Fibroblast of gingiva (primary cell): ENCODE measurements at regions not wholly inside any gene's neighbourhood (a gene's known extent, or its start where the extent isn't known, plus 50 kb on each side); places are given as distances from the start of the nearest gene placed in this dataset.
"Not testable (repeated sequence)": the region's sequence is repeated elsewhere in the genome, so short reads cannot be mapped to it uniquely, and the experiment has no call there.

Experiments used
- DNase-seq: peaks from one replicate; pipeline ENCODE4 v3.0.0-alpha.2; 2011; ENCODE audit warnings: low read depth

- no peak for DNase-seq
Measured at GRCh38 chr3:70738291-70738681, 425.8 kb upstream of the MDFIC2 start.

GRCh38 chr3:70737666-70738290, 425.3 kb upstream of the MDFIC2 start:
- no peak for DNase-seq

DNA sequence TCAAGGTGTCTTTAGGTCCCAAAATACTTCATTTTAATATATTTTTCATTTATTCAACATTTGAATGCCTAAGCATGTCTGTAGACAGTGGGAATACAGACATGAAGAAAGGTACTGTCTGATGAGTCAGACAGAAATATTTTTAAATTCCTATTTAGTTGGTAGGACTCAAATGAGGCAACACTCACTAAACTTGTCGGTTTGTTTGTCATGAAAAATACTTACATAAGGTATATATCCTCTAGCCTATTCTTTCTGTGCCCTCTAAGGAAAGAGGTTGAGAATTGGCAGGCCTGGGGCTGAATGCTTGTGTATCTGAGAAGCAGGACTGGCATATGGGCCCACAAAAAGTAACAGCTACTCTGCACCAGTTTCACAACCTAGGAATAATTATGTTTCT, 423.6 kb upstream of the MDFIC2 start:
- DNase-seq = no peak

- no peak for DNase-seq
Measured at GRCh38 chr3:70734756-70735155, 422.3 kb upstream of the MDFIC2 start.

GRCh38 chr3:70731046-70731445, 418.6 kb upstream of the MDFIC2 start:
- DNase-seq = no peak

GRCh38 chr3:70729845-70730244, 417.4 kb upstream of the MDFIC2 start:
- peak; percentile 47 for DNase-seq

DNA sequence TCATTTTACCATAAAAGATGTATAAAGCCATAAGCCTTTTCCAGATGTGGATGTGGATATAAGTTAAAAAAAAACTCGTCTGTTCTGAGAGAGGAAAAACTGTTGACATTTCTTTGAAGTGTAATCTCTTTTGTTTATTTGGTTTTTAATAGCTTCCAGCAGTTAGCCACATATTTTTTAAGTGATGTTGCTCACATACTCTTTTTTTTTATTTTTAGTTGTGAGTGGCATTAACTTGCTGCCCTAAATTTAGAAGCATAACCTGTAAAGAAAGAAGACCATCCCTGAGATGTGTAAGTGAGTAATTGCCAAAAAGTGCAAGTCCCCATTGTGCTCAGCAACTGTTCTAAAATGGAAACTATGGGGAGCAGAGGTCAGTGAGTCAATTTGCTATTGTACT, 415.9 kb upstream of the MDFIC2 start:
- DNase-seq = peak; percentile 44

- DNase-seq = peak; percentile 71
Measured at GRCh38 chr3:70726961-70727360, 414.5 kb upstream of the MDFIC2 start.

- DNase-seq = no peak
Measured at GRCh38 chr3:70726096-70726938, 413.9 kb upstream of the MDFIC2 start.

GRCh38 chr3:70722018-70722417, 409.6 kb upstream of the MDFIC2 start:
- DNase-seq = no peak

- DNase-seq = peak; percentile 49
Measured at GRCh38 chr3:70716832-70717231, 404.4 kb upstream of the MDFIC2 start.

GRCh38 chr3:70712449-70713082, 400.1 kb upstream of the MDFIC2 start:
- DNase-seq = no peak

DNA sequence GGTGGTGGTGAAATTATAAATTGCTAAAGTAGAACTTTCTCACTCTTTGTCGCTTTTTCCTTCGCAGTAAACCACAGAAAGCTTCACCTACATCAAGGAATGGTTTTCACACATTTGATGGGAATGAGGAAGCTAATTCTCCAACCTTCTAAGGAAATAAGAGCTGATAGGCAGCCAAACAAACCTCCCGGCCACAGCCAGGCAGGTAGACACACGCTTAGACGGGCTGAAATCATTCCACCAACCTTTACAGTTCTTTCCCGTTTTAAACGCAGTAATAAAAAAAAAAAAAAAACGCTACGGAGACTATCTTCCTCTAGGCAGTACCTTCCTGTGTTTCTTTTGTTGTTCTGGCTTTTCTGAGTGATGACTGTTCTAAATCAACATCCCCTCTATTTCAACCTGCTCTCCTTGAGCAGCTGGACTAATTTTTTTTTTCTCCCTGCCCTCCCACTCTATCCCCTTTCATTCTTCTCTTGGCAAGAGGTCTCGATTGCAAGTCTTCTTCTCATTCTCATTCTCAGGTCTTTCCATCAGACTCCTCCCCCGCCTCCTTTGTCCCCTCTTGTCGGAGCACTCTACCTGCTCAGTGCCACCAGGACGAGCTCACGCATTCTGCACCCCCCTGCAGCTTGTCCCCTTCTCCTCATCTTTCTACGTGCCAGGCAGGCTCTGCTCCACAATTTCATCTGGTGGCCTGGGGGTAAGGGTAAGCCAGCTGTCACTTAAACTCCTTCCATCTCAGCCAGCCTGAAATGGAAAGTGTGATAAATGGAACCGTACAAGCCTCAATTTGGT, 391.1 kb upstream of the MDFIC2 start:
- DNase-seq = no peak

DNA sequence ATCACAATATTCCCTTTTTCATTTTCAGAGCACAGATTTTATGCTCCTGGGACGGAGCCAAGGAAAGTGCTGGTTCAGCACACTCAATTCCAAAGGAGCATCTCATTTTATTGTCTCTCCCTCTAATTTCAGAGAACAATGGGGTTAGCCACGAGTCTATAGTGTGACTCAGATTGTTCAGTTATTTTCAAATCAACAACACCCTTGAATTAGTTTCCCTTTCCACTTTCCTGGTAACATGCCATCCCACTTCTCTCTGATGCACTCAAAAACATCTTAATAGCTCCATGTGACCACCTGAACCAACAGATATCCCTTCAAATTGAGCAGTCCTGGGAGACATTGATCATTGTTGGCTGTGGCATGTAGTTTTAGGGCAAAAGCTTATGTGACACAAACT, 389.7 kb upstream of the MDFIC2 start:
- no peak for DNase-seq

GRCh38 chr3:70684701-70685100, 372.3 kb upstream of the MDFIC2 start:
- DNase-seq = no peak

- DNase-seq = not testable (repeated sequence)
Measured at GRCh38 chr3:70675810-70676209, 363.4 kb upstream of the MDFIC2 start.

DNA sequence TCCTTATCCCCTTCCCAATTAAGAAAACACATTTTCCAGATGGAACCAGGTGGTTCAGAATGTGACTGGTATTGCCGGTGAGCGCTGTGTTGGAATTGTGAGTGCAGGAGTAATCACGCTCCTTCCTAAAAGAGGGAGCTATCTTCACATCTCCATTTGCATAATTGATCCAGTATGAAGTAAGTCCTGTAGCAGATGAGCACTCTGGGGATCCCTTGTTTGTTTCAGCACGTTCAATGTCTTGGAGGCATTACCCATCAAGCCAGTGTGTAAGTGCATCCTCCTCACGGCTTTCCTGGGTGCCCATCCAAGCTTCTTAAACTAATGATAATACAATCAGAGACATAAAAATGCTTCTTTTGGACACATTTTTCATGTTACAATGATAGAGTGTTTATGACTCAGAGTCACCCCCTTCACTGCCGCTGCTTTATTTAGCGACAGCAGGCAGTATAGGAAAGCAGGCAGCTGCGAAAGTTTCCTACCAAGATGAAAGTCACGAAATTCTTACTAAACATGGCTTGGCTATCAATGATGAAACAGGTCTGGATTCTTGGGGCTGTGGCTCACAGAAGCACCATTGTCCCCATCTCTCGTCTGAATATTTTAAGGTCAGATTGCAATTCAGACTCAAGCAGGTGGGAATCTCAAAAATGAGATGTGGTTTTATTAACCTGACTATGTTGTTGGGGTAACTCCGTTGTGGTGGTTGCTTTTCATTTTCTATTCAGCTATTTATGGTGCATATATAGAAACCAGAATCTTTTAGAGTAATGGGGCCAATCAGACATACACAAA, 346.3 kb upstream of the MDFIC2 start:
- DNase-seq = no peak

GRCh38 chr3:70657454-70657853, 345.0 kb upstream of the MDFIC2 start:
- DNase-seq = no peak

DNA sequence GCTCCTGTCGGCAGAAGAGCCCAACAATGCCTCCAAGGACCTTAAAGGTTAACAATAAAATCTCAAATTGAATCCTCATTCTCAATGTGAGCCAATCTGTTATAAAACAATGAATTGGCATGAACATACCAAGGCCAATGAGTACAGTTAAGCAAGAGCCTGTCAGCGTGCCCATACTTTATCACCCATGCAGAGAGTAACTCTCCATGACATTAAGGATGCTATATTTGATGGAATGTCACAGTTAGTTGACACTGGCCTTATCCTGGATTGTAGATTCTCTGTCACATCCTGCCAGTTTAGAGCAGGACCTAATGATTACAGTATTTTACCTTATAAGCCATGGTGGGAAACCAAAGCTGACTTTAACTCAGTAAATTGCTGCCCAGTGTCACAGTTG, 335.4 kb upstream of the MDFIC2 start:
- DNase-seq = no peak

DNA sequence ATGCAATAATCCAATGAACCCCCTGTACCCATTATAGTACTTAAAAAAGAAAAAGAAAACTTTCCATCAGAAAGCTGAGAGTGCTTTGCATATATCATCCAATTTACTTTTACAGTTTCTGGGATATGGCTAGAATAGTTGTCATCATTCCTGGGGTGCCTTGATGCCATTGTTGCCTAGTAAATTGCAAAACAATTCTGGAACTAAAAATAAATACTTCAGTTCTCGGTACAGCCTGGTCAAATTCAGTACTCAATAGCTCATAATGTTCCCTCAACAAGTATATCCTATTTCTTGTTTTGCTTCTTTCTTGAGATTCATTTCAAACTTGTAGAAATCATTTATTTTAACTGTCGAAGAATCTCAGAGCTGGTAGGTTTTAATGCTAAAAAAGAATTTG, 334.7 kb upstream of the MDFIC2 start:
- no peak for DNase-seq

GRCh38 chr3:70646635-70647034, 334.2 kb upstream of the MDFIC2 start:
- DNase-seq = no peak

- DNase-seq = no peak
Measured at GRCh38 chr3:70640481-70640880, 328.0 kb upstream of the MDFIC2 start.
